ENCODE measurements at regions not wholly inside any gene's neighbourhood (a gene's known extent, or its start where the extent isn't known, plus 50 kb on each side); places are given as distances from the start of the nearest gene placed in this dataset.
"Not testable (repeated sequence)": the region's sequence is repeated elsewhere in the genome, so short reads cannot be mapped to it uniquely, and the experiment has no call there.

- intact Hi-C loops (cut with DNase I): no loop called here
Measured at GRCh38 chr5:17333755-17334154, 116.3 kb downstream of the BASP1 start.

GRCh38 chr5:17336054-17336453 is 118.6 kb downstream of the BASP1 start:
- H3K27ac ChIP-seq: no peak overlapping the region
- intact Hi-C loops (cut with DNase I): no loop called here
- no peaks in the 10 kb centered on the region for H3K4me1 ChIP-seq (replicated peaks)
- no peak for DNase-seq (ENCODE audit: low spot score)
- no peak overlapping the region for H3K4me3 ChIP-seq
- H3K36me3 ChIP-seq: no peaks in the 10 kb centered on the region
- no peaks in the 10 kb centered on the region for H3K9me3 ChIP-seq
- TF ChIP-seq CTCF (IDR thresholded peaks at IDR 0.05): no peak
- no peak for TF ChIP-seq POLR2AphosphoS5 (IDR thresholded peaks at IDR 0.05)
- TF ChIP-seq POLR2A (IDR thresholded peaks at IDR 0.05): no peak
- H3K27me3 ChIP-seq (replicated peaks; ENCODE audit: insufficient read depth): no peaks in the 10 kb centered on the region
- WGBS: 53% methylated on average over 1 of the region's 1 CpG

More at GRCh38 chr5:17333755-17334154, 116.3 kb downstream of the BASP1 start:
- H3K4me1 ChIP-seq (replicated peaks): no peaks in the 10 kb centered on the region
- TF ChIP-seq POLR2A (IDR thresholded peaks at IDR 0.05) (no peak), POLR2AphosphoS5 (IDR thresholded peaks at IDR 0.05) (no peak), CTCF (IDR thresholded peaks at IDR 0.05) (no peak)
- DNase-seq (ENCODE audit: low spot score): no peak
- H3K27me3 ChIP-seq (replicated peaks; ENCODE audit: insufficient read depth): no peaks in the 10 kb centered on the region
- H3K9me3 ChIP-seq: no peaks in the 10 kb centered on the region
- no peak overlapping the region for H3K27ac ChIP-seq
- H3K4me3 ChIP-seq: no peak overlapping the region
- 93% methylated on average over 3 of the region's 3 CpGs for WGBS
- no peaks in the 10 kb centered on the region for H3K36me3 ChIP-seq

GRCh38 chr5:17336723-17337122 is 119.3 kb downstream of the BASP1 start:
- DNase-seq (ENCODE audit: low spot score); intact Hi-C loops (cut with DNase I); H3K9me3 ChIP-seq; H3K27ac ChIP-seq; H3K4me3 ChIP-seq; H3K36me3 ChIP-seq; H3K27me3 ChIP-seq (replicated peaks; ENCODE audit: insufficient read depth); H3K4me1 ChIP-seq (replicated peaks): not testable (repeated sequence)
- 88% methylated on average over 3 of the region's 3 CpGs for WGBS

GRCh38 chr5:17339841-17340240 is 122.4 kb downstream of the BASP1 start:
- no peak overlapping the region for H3K27ac ChIP-seq
- no peaks in the 10 kb centered on the region for H3K36me3 ChIP-seq
- no peaks in the 10 kb centered on the region for H3K9me3 ChIP-seq
- no peak overlapping the region for H3K4me3 ChIP-seq
- TF ChIP-seq CTCF (IDR thresholded peaks at IDR 0.05) (no peak), POLR2AphosphoS5 (IDR thresholded peaks at IDR 0.05) (no peak), POLR2A (IDR thresholded peaks at IDR 0.05) (no peak)
- H3K4me1 ChIP-seq (replicated peaks): no peaks in the 10 kb centered on the region
- H3K27me3 ChIP-seq (replicated peaks; ENCODE audit: insufficient read depth): no peaks in the 10 kb centered on the region
- DNase-seq (ENCODE audit: low spot score): no peak
- intact Hi-C loops (cut with DNase I): no loop called here
- 71% methylated on average over 1 of the region's 1 CpG for WGBS

GRCh38 chr5:17340379-17340778 is 122.9 kb downstream of the BASP1 start:
- no peak for DNase-seq (ENCODE audit: low spot score)
- TF ChIP-seq POLR2AphosphoS5 (IDR thresholded peaks at IDR 0.05) (no peak), POLR2A (IDR thresholded peaks at IDR 0.05) (no peak), CTCF (IDR thresholded peaks at IDR 0.05) (no peak)
- intact Hi-C loops (cut with DNase I): no loop called here
- no peaks in the 10 kb centered on the region for H3K4me1 ChIP-seq (replicated peaks)
- no peak overlapping the region for H3K27ac ChIP-seq
- 13% methylated on average over 2 of the region's 2 CpGs for whole genome bisulfite sequencing
- no peaks in the 10 kb centered on the region for H3K9me3 ChIP-seq
- H3K36me3 ChIP-seq: no peaks in the 10 kb centered on the region
- no peak overlapping the region for H3K4me3 ChIP-seq
- H3K27me3 ChIP-seq (replicated peaks; ENCODE audit: insufficient read depth): no peaks in the 10 kb centered on the region

All from prostate gland (tissue), 2 donors.